Neuronal stem cell (in vitro differentiated cells): ENCODE measurements at regions not wholly inside any gene's neighbourhood (a gene's known extent, or its start where the extent isn't known, plus 50 kb on each side); places are given as distances from the start of the nearest gene placed in this dataset.

ENCODE experiments used
- DNase-seq: peaks from one replicate; pipeline ENCODE4 v3.0.0-alpha.2; 2013; ENCODE audit warnings: low spot score
- H2AFZ ChIP-seq: one replicate; pipeline ENCODE4 v1.6.1; 2013; ENCODE audit warnings: mild to moderate bottlenecking, low read length, inconsistent platforms
- H2AK5ac ChIP-seq: 2 replicates; pipeline ENCODE4 v1.6.1; 2013; ENCODE audit warnings: low read depth, mild to moderate bottlenecking, inconsistent platforms, low read length, moderate library complexity, mixed read lengths
- H2BK120ac ChIP-seq: 2 replicates; pipeline ENCODE4 v1.6.1; 2013; ENCODE audit warnings: low read depth, mild to moderate bottlenecking, inconsistent platforms, low read length, moderate library complexity, mixed read lengths
- H2BK12ac ChIP-seq: one replicate; pipeline ENCODE4 v1.6.1; 2013; ENCODE audit warnings: low read length, inconsistent platforms
- H2BK15ac ChIP-seq: 2 replicates; pipeline ENCODE4 v1.6.1; 2013; ENCODE audit warnings: mild to moderate bottlenecking, low read length, inconsistent platforms, mixed read lengths
- H2BK5ac ChIP-seq: one replicate; pipeline ENCODE4 v1.6.1; 2013; ENCODE audit warnings: inconsistent platforms, mild to moderate bottlenecking, low read length, moderate library complexity
- H3K14ac ChIP-seq: one replicate; pipeline ENCODE4 v1.6.1; 2013; ENCODE audit warnings: low read length, inconsistent platforms
- H3K18ac ChIP-seq: 2 replicates; pipeline ENCODE4 v1.6.1; 2013; ENCODE audit warnings: low read length, inconsistent platforms
- H3K23ac ChIP-seq: 2 replicates; pipeline ENCODE4 v1.6.1; 2013; ENCODE audit warnings: low read depth, mild to moderate bottlenecking, mixed read lengths, low read length, inconsistent platforms; ENCODE audit not compliant: poor library complexity
- H3K27ac ChIP-seq: replicated peaks from 3 replicates; pipeline ENCODE4 v1.5.1; 2013; ENCODE audit warnings: low read length, inconsistent platforms
- H3K27me3 ChIP-seq, 3 experiments: 2 replicates each; pipeline ENCODE4 v1.6.1; 2013; ENCODE audit warnings: low read length in 3 of 3, mild to moderate bottlenecking in 2 of 3, inconsistent platforms in 1 of 3, low read depth in 1 of 3, mixed read lengths in 1 of 3, moderate library complexity in 1 of 3; ENCODE audit not compliant: control insufficient read depth in 3 of 3, insufficient read depth in 3 of 3
- H3K36me3 ChIP-seq, 2 donors: replicated peaks in 1 of 2; 2 replicates each; pipeline ENCODE4 v1.6.1; 2013; ENCODE audit warnings: low read length in 2 of 2; ENCODE audit not compliant: control insufficient read depth in 2 of 2, insufficient read depth in 2 of 2
- H3K4ac ChIP-seq: 2 replicates; pipeline ENCODE4 v1.6.1; 2013; ENCODE audit warnings: inconsistent platforms, mild to moderate bottlenecking, low read length, moderate library complexity
- H3K4me1 ChIP-seq, 2 donors: 1 replicate in 1 of 2; 2 replicates in 1 of 2; pipeline ENCODE4 v1.6.1; 2013; ENCODE audit warnings: low read length in 2 of 2, low read depth in 1 of 2; ENCODE audit not compliant: control insufficient read depth in 2 of 2, insufficient read depth in 1 of 2
- H3K4me2 ChIP-seq: one replicate; pipeline ENCODE4 v1.6.1; 2013; ENCODE audit warnings: mild to moderate bottlenecking, low read length, inconsistent platforms; ENCODE audit not compliant: insufficient read depth, poor library complexity, severe bottlenecking
- H3K4me3 ChIP-seq, 2 donors: 2 replicates each; pipeline ENCODE4 v1.5.1; 2013; ENCODE audit warnings: low read length in 2 of 2, mild to moderate bottlenecking in 2 of 2, inconsistent platforms in 1 of 2, moderate library complexity in 1 of 2
- H3K79me1 ChIP-seq: one replicate; pipeline ENCODE4 v1.6.1; 2013; ENCODE audit warnings: low read depth, mild to moderate bottlenecking, inconsistent platforms, low read length, moderate library complexity
- H3K9ac ChIP-seq: one replicate; pipeline ENCODE4 v1.6.1; 2013; ENCODE audit warnings: mild to moderate bottlenecking, low read depth, low read length, inconsistent platforms; ENCODE audit not compliant: poor library complexity
- H3K9me3 ChIP-seq, 2 donors: replicated peaks in 1 of 2; 2 replicates each; pipeline versions ENCODE3 to v1.6.1; 2013; ENCODE audit warnings: low read length in 2 of 2, mild to moderate bottlenecking in 2 of 2, inconsistent platforms in 1 of 2, low read depth in 1 of 2, mixed read lengths in 1 of 2, moderate library complexity in 1 of 2; ENCODE audit not compliant: control insufficient read depth in 2 of 2, insufficient read depth in 1 of 2
- H4K8ac ChIP-seq: one replicate; pipeline ENCODE4 v1.6.1; 2013; ENCODE audit warnings: low read depth, mild to moderate bottlenecking, inconsistent platforms, low read length, moderate library complexity
- H4K91ac ChIP-seq: one replicate; pipeline ENCODE4 v1.6.1; 2013; ENCODE audit warnings: low read length, low read depth, mild to moderate bottlenecking, inconsistent platforms; ENCODE audit not compliant: poor library complexity
- WGBS, 2 donors: extraction: QIAGEN DNeasy Blood & Tissue Kit; methylation state at CpG; one replicate each; pipeline ENCODE4 v1.1.7; 2013; ENCODE audit warnings: missing lambda C conversion rate in 2 of 2, mixed read lengths in 1 of 2; ENCODE audit not compliant: insufficient read length in 2 of 2, insufficient replicate concordance in 1 of 2; ENCODE audit errors: extremely low coverage in 2 of 2; 5-methylcytosine and 5-hydroxymethylcytosine counted together

- WGBS, 2 donors = no CpG with 5 or more reads among the region's 4 CpGs
- Histone ChIP-seq H3K23ac (no peak overlapping the region), H3K27me3 (no peaks in the 10 kb centered on the region)
Measured at GRCh38 chrX:4850312-4850711, 1136.9 kb upstream of the PRKX start.

GRCh38 chrX:4844376-4844775 is 1130.9 kb upstream of the PRKX start:
- DNase-seq = no peak
- Histone ChIP-seq H2AFZ (no peak overlapping the region), H3K9me3 (no peaks in the 10 kb centered on the region), H3K27me3 (no peaks in the 10 kb centered on the region), H3K14ac (no peak overlapping the region), H4K91ac (no peak overlapping the region), H4K8ac (no peak overlapping the region), H3K4ac (no peak overlapping the region), H3K4me1 (no peaks in the 10 kb centered on the region), H3K79me1 (no peaks in the 10 kb centered on the region), H3K18ac (no peak overlapping the region), H2BK120ac (no peak overlapping the region), H2BK5ac (no peak overlapping the region), H2BK15ac (no peak overlapping the region), H2AK5ac (no peak overlapping the region), H2BK12ac (no peak overlapping the region), H3K23ac (no peak overlapping the region), H3K4me3 (no peak overlapping the region), H3K4me2 (no peak overlapping the region), H3K9ac (no peak overlapping the region), H3K27ac (no peak overlapping the region), H3K36me3 (no peaks in the 10 kb centered on the region)
- no CpG with 5 or more reads among the region's 4 CpGs for WGBS, 2 donors

More at GRCh38 chrX:4850312-4850711, 1136.9 kb upstream of the PRKX start:
- DNase-seq = no peak
- Histone ChIP-seq H3K4me1 (no peaks in the 10 kb centered on the region), H3K9ac (no peak overlapping the region), H3K18ac (no peak overlapping the region), H2AK5ac (no peak overlapping the region), H3K4me3 (no peak overlapping the region), H3K36me3 (no peaks in the 10 kb centered on the region), H3K79me1 (no peaks in the 10 kb centered on the region), H4K91ac (no peak overlapping the region), H3K4ac (no peak overlapping the region), H3K4me2 (no peak overlapping the region), H3K14ac (no peak overlapping the region), H3K27ac (no peak overlapping the region), H2BK120ac (no peak overlapping the region), H2AFZ (no peak overlapping the region), H3K9me3 (no peaks in the 10 kb centered on the region), H2BK15ac (no peak overlapping the region), H2BK12ac (no peak overlapping the region), H2BK5ac (no peak overlapping the region), H4K8ac (no peak overlapping the region)

- H2AK5ac ChIP-seq = no peak overlapping the region
- DNase-seq = no peak
- H3K27ac ChIP-seq = no peak overlapping the region
- no peak overlapping the region for H3K4ac ChIP-seq
- H3K79me1 ChIP-seq = no peaks in the 10 kb centered on the region
- H3K4me3 ChIP-seq = no peak overlapping the region
- H3K4me1 ChIP-seq = no peaks in the 10 kb centered on the region
- no peaks in the 10 kb centered on the region for H3K27me3 ChIP-seq
- H2BK120ac ChIP-seq = no peak overlapping the region
- no peaks in the 10 kb centered on the region for H3K9me3 ChIP-seq
- no peak overlapping the region for H3K4me2 ChIP-seq
- no peak overlapping the region for H3K9ac ChIP-seq
- H2AFZ ChIP-seq = no peak overlapping the region
- H3K23ac ChIP-seq = no peak overlapping the region
- H2BK15ac ChIP-seq = no peak overlapping the region
- no peak overlapping the region for H2BK5ac ChIP-seq
- H4K8ac ChIP-seq = no peak overlapping the region
- no peak overlapping the region for H3K18ac ChIP-seq
- H3K36me3 ChIP-seq = no peaks in the 10 kb centered on the region
- no CpG with 5 or more reads among the region's 2 CpGs for WGBS, 2 donors
- H2BK12ac ChIP-seq = no peak overlapping the region
- H4K91ac ChIP-seq = no peak overlapping the region
- H3K14ac ChIP-seq = no peak overlapping the region
Measured at GRCh38 chrX:4841216-4841745, 1127.8 kb upstream of the PRKX start.

- H3K79me1 ChIP-seq = no peaks in the 10 kb centered on the region
- no peak overlapping the region for H3K23ac ChIP-seq
Measured at GRCh38 chrX:4831574-4831973, 1118.1 kb upstream of the PRKX start.

More at GRCh38 chrX:4831574-4831973, 1118.1 kb upstream of the PRKX start:
- H2BK5ac ChIP-seq = no peak overlapping the region
- no peaks in the 10 kb centered on the region for H3K36me3 ChIP-seq
- no peaks in the 10 kb centered on the region for H3K27me3 ChIP-seq
- H3K27ac ChIP-seq = no peak overlapping the region
- no peak overlapping the region for H2BK12ac ChIP-seq
- WGBS, 2 donors = no CpG with 5 or more reads among the region's 1 CpG
- no peak overlapping the region for H2AK5ac ChIP-seq
- H3K4me2 ChIP-seq = no peak overlapping the region
- DNase-seq = no peak
- no peak overlapping the region for H3K4me3 ChIP-seq
- no peak overlapping the region for H2AFZ ChIP-seq
- H4K8ac ChIP-seq = no peak overlapping the region
- no peak overlapping the region for H3K14ac ChIP-seq
- H2BK120ac ChIP-seq = no peak overlapping the region
- no peaks in the 10 kb centered on the region for H3K9me3 ChIP-seq
- H4K91ac ChIP-seq = no peak overlapping the region
- H3K18ac ChIP-seq = no peak overlapping the region
- no peak overlapping the region for H2BK15ac ChIP-seq
- H3K4me1 ChIP-seq = no peaks in the 10 kb centered on the region
- H3K4ac ChIP-seq = no peak overlapping the region
- H3K9ac ChIP-seq = no peak overlapping the region
